ENCODE measurements at regions not wholly inside any gene's neighbourhood (a gene's known extent, or its start where the extent isn't known, plus 50 kb on each side); places are given as distances from the start of the nearest gene placed in this dataset.

DNA sequence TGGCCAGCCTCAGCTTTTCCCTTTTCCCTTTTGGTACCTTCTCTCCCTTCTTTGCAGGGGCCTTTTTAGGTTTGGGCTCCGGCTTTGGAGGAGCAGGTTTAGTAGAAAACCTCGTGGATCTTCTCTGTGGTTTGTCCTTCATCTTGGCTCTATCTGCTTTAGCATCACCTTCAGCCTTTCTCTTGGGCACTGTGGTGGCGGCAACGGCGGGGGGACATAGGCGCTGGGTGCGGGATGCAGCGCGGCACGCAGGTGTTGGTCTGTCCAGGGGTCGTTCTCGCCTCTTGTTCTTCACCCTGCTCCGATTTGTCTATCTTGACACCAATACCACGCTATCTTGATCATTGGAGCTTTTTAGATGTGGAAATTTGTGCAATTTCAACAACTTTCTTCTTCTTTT is 64.5 kb upstream of the SMAD3 start:
- no peak for DNase-seq (ENCODE audit: low spot score)

DNA sequence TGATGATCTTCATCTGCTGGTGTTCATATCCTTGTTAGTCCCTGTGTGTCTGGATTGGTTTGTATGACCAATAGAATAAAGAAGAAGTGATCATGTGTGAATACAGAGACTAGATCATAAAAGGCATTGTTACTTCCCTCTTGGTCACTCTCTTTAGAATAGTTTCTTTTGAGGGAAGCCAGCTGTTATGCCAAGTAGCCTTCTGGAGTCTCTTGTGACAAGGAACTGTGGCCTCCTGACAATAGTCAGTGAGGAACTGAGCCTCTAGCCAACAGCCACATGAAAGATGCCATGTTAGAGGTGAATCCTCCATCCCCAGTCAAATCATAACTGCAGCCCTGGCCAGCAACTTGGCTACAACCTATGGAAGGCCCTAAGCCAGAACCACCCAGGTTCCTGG is 63.0 kb upstream of the SMAD3 start:
- DNase-seq (ENCODE audit: low spot score) = no peak

DNA sequence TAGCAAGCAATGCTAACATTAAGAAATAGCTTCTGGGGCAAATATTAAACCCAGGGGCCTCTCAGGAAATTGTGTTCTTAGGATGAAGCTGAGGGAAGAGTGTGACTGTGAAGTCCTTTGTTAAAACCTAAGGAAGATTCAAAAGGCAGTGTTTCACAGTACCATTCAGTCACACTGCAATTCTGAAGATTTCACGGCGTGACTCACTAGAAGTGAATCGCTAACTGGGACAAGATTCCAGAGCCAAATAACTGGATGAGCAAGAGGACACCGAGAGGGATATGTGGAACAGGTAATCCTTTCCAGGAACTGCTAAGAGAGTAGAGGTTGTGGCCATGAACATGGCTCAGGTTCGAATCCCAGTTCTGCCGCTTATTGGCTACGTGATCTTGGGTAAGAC is 61.8 kb upstream of the SMAD3 start:
- no peak for DNase-seq (ENCODE audit: low spot score)

DNA sequence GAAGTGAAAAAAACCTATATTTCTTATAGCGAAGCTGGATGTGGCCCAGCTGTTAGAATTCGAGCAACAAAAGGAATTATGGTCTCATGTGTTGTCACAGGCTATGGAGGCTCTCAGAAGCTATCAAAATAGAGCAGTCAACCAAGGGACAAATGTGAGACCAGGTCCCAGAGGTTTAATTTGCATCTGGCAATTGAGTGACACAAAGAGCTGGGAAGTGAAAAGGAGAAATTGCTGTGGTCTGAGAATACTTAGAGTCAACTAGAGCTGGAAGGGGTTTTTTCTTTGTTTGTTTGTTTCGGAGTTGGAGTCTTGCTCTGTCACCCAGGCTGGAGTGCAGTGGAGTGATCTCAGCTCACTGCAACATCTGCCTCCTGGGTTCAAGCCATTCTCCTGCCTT is 61.3 kb upstream of the SMAD3 start:
- DNase-seq (ENCODE audit: low spot score) = no peak

DNA sequence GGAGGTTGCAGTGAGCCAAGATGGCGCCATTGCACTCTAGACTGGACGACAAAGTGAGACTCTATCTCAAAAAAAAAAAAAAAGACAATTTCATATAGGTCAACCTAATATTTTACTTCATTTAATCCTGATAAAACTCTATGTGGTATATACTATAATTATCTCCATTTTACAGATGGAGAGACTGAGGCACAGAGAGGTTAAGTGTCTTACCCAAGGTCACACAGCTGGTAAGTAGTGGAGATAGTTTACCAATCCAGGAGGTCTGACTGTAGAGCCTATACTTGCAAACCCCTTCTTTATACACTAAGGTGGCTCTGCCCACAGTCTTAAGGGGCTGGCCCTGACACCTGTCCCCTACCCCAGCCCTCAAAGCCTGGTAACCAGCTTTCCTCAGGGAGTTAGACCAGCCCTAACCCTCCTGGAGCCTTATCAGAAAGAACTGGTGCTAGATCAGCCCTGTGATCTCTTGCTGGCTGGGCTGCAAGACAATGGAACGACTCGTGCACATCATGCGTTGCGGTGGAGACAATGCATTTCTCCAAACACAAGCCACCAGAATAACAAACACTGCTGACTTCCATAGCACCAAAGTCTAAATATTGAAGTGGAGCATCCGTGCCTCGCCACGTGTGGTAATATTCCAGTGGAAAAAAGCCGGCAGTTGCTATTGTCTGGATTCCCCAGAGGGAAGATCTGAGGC is 60.0 kb upstream of the SMAD3 start:
- no peak for DNase-seq (ENCODE audit: low spot score)

DNA sequence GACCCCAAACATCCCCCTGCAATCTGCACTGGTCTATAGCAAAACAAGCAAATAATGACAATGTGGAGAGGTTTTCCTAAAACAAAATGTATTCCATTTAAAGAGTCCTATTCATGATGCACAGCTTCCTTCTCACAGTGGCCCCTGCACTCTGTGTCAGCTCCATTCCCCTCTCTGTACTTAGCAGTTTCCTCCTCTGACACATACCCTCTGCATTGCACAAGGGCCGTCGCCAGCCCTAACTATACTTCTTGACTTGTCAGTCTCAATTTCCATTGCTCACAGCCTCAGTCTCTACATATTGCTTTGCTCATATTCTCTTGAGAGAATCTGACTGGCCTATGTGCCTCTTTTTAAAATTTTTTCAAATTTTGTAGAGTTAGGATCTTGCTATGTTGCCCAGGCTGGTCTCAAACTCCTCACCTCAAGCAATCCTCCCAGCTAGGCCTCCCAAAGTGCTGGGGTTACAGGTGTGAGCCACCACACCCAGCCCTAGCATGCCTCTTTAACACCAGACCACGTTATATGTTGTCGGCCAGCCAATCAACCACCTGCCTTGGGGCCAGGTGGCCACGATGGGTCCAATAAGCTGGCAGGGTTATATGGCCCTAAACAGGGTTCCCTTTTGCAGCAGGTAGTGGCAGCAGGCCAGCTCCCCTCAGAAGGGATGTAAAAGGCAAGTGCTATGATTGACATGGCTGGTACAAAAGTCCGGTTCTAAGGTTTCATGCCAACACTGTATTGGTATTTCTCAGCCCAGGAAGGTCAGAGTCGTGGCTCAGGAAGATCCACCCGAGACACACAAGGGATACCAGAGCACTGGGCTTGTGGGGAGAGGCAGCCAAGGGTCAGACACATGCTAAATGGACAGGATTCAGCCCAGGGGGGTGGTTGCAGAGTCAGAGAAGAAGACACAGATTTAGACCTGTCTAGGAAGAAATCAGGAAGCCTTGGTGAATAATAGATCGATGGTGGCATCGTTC is 59.0 kb upstream of the SMAD3 start:
- DNase-seq (ENCODE audit: low spot score) = no peak

DNA sequence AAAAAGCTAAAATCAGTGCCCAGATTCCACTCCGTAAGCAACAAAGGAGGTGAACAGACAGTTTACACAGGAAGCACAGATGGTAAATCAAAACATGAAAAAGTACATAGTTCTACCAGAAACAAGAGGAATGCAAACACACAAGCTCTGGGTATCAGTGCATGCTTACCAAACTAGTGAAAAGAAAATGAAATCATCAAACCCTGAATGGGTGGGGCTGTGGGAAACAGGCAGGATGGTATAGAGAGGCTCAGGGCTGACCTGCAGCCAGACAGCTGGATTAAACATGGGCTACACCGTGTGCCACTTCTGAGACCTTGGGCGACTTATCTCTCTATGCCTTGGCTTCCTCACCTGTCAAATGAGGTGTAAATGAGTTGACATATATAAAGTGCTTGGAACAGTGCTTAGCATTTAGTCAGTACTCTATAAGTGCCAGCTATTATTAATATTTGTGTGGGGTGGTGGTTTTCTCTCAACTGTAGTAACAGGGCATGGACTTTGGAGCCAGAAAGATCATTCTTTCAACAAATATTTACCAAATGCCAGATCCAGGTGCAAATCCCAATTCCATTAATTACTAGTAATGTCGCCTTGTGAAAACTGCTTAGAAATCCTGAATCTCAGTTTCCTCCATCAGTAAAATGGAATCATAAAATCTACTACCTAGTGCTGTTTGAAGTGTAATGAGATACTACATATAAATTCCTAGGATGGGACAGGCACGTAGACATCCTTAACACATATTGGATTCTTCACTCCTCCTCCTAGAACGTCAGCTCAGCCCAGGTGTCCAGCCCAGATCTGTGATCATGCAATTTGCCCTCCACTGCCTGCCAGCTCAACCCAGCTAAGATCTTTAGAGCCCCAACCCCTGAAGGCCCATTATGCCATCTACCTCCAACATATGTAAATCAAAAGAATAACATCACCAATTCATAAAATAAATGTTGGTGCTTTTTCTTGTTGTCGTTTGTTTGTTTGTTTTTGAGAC is 55.5 kb upstream of the SMAD3 start:
- no peak for DNase-seq (ENCODE audit: low spot score)

DNA sequence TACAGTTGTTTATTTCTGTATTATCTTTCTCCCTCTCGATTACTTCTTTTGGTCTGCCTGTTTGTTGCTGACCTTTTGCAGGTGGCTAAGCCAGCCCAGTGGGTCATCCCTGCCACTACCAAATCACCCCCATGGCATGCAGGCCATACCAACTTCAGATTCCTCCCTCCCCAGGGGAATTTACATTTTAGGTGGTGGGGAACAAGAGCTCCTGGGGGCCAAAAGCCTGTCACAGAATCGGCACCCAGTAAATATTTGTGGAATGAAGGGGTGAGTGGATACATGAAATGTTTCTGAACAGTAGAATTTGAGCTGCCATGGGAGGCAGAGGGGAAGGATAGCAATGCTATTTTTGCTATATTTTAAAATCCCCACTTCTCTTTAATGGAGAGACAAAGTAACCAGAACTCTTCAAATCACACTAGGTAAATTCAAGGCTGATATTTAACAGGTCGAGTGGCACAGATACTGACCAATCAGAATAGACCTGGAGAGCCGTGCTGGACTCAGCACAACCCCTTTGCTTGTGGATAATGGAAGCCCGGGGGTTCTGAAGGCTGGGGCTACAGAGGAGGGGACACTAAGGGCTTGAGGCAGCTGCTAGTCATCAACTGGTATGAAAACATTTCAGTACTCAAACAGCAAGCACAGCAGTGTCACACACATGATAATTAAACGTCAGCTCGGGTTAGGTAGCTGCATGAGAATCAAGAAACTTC is 54.3 kb upstream of the SMAD3 start:
- no peak for DNase-seq (ENCODE audit: low spot score)

DNA sequence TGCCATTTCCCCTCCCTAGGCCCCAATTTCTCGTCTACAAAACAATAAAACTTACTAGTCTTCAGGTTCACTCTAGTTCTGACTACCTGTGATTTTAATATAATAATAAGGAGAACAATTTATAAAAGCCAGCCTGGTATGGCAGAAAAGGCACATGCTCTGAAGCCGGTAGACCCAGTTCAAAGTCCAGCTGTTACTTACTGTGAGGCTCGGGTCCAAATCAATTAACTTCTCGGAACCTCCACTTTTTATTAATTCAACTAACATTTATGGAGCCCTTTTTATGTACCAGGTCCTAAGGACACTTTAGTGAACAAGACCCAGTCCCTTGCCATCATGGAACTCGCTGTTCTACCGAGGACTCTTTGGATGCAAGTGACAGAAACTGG is 53.8 kb upstream of the SMAD3 start:
- DNase-seq (ENCODE audit: low spot score) = no peak

DNA sequence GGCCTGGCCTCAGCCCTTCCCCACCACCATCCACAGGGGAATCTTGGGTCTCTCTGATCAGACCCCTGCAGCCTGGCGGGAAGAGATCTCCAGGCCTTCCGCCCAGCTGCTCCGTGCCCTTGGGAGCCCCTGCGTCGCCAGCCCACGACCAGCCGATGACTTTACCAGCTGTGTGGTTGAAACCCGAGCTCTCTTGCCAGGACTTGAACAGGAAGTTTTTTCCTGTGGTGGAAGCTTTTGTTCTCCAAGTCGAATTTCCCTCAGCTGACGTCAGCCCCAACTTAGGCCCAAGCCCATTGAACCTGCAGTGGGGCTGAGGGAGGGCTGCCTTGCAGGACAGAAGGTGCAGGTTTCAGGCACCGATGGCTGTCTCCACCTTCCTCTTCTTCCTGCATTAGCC is 51.7 kb upstream of the SMAD3 start:
- no peak for DNase-seq (ENCODE audit: low spot score)

Data from AG20443 (cell line).